NCI-H1048 (cell line): ENCODE measurements at regions not wholly inside any gene's neighbourhood (a gene's known extent, or its start where the extent isn't known, plus 50 kb on each side); places are given as distances from the start of the nearest gene placed in this dataset.
"Not testable (repeated sequence)": the region's sequence is repeated elsewhere in the genome, so short reads cannot be mapped to it uniquely, and the experiment has no call there.

Source experiments
- DNase-seq: peaks from one replicate; lab custom pipeline; 2025; lab: John Stamatoyannopoulos, UW

DNA sequence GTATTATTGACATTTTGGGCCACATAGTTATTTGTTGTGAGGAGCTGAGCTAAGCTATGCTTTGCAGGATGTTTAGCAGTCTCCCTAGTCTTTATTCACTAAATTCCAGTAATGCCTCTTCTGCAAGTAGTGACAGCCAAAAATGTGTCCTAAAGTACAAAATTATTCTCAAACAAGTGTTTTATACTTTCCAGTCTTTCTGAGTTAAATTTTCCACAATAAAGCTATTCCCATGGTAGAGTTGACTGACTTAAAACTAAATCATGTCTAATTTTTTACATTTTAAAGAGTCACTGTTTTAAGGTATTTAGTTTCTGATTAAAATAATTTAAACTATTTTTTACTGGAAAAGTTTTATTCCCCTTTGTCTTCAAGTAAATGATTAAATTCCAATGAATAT, 717.8 kb upstream of the HS3ST5 start:
- no peak for DNase-seq

DNA sequence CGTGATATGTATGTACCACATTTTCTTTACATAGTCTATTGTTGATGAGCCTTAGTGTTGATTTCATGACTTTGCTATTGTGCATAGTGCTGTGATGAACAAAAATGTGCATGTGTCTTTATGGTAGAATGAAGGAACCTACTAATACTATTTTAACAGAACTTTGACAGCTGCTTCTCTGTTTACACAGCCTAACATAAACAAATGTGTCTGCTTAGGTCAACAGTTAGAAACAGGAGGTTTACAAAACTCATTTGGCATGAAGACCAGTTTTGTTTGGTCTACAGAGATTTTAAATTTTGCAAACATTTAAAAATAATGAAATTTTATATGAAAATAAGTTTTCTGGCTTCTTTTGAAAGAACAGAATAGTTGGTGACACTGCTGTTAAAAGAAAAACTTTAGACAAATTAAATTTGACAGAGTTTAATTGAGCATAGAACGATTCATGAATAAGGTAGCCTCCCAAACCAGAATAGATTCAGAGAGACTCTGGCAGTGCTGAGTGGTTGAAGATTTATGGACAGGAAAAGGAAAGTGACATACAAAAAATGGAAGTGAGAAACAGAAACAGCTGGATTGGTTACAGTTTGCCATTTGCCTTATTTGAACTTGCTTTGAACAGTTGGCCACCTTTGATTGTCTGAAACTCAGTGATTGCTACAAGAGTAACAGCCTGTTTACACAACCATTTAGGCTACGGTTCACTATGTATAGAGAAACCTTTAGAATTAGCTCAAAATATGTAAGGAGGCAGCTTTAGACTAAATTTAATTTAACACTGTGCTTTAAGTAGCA, 715.8 kb upstream of the HS3ST5 start:
- DNase-seq, result no peak

DNA sequence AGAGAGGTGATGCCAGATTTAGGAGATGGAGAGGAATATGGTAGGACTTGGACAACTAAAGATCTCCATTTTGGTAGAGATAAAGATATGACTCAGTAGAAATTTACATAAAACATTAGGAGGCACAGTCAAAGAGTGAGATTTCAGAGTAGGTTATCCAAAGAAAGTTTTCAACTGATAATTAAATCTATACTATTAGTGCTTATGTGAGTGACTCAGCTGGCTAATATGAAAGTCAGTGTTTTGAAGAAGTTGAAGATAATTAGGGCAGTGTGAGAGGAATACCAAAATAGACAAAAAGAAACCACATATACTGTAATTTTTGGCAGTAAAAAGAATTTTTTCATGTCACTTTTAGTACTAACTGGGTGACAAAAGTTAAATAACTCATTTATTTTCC, 712.8 kb upstream of the HS3ST5 start:
- no peak for DNase-seq

DNA sequence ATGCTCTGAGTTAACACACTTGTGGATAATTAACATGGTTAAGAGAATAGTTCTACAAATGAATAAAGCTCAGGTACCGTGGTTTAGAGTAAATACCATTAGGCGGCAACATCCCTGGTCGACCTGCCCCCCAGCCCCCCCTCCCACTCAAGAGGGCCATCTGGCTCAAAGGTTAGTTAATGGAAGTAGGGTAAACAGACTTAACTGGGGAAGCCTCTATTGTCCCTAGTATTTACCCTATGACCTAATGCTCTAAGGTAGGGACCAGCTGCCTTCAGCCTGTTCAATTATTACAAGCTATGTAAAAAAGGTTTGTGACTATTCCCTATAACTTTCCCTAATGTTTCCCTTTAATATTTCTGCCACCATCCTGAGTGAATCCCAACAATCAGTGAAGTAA, 711.4 kb upstream of the HS3ST5 start:
- DNase-seq, result not testable (repeated sequence)

DNA sequence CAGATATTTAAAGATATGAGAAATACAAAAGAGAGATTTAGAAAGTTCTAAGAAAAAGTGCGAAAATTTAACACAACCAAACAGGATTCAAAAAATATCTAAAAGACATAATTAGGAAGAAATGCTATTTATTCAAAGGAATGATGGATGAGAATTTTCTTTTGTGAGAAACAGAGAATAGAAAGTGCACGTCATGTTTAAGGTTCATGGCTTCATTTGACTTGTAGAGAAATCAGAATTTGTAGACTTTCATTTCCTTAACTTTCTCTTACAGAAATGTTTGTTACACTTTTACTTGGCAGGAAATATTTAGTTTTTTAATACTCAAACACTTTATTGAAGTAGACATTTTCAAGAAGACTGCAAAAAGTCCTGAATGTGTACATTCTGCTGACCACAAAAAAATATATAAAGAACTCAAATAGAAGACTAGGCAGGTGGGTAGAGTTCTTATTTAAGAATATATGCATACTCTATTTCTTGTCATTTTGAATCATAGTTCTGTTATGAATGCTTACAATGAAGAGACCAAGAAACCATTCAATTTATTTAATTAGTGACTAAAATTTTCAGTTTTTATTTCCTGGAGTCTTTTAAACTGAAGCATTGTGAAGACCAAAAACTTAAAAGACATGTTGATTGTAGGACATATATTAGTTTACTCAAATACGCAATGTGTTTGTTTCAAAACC, 710.5 kb upstream of the HS3ST5 start:
- no peak for DNase-seq

DNA sequence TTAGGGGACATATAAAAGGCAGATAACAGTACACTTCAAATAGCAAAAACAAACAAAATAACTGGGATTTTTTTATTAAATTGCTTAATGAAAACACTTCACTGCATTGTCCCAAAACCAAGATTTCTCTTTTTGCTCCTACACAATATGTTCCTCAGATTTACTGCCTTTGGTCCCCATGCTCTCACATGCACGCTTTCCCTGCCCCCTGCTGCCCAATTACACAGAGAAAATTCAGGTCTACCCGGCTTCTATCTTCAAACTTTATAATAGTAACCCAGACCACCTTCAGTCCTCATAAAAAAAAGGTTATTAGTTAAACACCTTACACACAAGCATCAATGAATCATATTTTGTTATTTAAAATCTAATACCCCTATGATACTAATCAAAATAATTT, 673.8 kb upstream of the HS3ST5 start:
- DNase-seq, result no peak

DNA sequence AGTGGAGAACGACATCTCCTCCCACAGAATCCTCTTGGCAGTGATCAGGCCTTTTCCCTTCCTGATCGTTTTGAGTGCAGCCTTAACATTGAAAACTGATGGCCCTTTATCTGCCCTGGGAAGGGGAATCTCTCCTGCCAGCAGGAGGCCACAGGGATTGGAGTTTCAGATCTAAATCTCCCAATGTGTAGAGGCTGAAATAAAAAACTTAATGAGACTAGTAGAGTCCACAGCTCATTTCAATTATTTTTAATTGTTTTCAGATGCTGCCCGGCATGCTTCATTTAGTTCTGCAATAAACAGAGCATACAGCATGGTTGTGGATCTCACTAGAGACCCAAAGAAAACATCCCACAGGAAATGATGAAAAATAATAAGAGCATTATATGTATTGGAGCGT, 662.2 kb upstream of the HS3ST5 start:
- DNase-seq, result no peak

DNA sequence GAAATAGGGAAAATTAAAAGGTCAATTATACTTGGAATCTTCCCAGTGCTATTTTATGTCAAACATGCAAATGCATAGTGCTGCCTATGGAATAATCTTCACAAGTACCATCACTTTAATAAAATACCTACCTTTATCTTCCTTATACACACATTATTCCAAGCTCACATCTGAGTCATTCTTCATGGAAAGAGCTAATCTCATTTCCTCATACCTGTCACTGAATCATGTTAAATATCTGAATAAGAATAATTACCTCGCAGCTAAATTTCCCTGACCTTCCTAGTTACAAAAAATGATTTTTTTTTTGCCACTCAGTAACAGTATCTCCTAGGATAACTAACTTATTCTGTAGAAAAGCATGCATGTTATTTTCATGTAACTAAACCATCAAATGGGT, 661.4 kb upstream of the HS3ST5 start:
- no peak for DNase-seq

DNA sequence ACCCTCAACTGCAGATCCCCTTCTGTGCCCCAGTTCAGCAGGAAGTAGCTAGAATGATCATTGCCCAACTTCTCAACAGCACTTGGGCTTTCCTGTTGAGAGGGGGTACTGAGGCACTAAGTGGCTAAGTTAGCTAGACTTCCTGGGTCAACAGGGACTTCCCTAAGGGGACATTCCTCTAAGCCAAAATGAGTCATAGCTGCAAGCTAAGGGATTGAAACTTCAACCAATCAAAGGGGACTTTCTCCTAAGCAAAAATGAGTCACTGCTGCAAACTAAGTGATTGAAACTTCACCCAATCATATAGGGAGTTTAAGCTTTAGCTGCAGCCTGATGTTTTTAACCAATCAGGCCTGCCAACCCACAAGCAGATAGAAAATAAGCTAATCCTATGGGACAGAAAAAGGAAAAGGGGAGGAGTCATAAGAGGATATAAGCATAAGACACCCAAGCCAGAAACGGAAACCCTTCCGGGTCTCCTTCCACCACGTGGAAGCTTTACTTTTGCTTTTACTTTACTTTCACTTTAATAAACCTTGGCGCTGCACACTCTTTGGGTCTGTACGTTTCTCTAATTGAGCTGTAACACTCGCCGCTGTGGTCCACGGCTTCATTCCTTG, 659.0 kb upstream of the HS3ST5 start:
- no peak for DNase-seq

DNA sequence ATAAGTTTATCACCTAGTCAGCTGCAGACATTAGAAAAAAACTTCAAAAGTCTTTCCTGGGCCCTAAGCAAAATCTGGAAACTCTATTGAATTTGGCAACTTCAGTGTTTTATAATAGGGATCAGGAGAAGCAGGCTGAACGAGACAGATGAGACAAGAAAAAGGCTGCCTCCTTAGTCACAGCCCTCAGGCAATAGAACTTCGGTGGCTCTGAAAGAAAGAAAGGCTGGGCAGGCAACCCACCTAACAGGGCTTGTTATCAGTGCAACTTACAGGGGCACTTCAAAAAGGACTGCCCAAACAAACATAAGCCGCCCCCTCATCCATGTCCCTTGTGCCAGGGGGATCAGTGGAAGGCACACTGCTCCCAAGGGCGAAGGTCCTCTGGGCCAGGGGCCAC, 657.9 kb upstream of the HS3ST5 start:
- no peak for DNase-seq

DNA sequence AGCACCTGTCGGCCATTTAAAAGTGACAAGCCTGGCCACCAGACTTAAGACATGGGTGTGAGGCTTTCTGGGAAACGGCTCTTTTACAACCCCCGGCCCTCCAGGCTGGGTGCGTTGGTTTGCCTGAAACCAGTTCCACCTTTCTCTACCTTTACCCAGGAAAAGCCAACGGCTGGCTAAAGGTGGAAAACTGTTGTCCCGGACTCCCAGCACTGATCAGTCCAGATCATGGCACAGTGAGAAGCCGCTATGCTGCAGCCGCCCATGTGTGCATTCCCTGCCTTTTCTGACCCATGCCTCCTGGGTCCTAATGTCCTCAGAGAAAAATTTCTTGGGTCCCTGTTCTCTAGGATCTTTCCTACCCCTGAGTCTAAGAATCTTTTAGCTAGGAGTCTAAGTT, 655.7 kb upstream of the HS3ST5 start:
- DNase-seq, result no peak

DNA sequence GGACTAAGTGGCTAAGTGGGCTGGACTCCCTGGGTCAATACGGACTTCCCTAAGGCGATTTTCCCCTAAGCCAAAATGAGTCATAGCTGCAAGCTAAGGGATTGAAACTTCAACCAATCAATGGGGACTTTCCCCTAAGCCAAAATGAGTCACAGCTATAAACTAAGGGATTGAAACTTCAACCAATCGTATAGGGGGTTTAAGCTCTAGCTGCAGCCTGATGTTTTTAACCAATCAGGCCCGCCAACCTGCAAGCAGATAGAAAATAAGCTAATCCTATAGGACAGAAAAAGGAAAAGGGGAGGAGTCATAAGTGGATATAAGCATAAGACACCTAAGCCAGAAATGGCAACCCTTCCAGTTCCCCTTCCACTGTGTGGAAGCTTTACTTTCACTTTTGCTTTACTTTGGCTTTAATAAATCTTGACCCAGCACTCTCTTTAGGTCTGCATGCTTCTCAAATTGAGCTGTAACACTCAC, 655.0 kb upstream of the HS3ST5 start:
- no peak for DNase-seq

DNA sequence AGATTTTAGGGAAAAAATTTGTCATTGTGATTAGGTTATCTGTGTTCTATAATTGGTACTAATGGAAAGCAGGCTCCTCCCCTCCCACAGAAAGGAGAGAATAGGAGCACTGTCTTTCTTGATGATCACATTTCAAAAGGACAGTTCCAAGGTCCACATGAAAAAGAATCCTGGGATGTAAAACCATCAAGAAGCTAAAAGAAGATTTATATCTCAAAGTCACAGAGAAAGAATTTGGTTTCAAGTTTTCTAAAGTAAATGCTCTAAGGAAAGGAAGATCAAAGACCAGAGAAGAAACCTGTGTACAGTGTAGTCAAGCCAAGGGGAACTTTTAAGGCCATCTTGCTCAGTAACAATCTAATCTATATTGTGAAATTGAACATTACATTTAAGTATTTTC, 652.7 kb upstream of the HS3ST5 start:
- DNase-seq, result no peak

DNA sequence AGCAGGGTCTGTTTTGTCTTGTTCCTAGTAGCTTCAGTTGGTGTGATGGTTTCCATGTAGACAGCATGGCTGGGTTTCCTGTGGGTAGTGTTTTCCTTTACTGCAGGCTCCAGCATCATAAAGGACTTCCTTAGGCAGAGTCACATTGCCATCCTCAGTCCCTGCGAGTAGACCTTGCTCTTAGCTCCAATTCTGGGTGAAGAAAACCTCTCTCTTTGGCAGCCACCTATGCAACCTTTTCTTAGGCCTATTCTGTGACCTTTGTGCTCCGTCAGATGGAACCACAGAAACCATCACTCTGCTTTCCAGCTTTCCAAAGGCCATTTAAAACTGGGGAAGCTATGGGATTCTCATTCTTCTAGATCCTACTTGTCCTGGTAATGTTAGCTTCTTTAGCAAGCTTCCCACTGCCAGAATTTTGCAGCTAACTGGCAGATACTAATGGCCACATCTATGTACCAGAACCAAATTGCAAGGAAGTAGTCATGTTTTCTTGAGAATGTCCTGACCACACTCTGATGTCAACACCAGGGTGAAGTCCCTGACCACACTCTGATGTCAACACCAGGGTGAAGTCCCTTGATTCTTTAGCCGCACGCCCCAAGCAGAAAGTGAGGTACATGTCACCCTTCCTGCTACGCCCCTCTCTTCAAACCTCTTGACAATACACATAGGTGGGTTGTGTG, 646.6 kb upstream of the HS3ST5 start:
- no peak for DNase-seq

DNA sequence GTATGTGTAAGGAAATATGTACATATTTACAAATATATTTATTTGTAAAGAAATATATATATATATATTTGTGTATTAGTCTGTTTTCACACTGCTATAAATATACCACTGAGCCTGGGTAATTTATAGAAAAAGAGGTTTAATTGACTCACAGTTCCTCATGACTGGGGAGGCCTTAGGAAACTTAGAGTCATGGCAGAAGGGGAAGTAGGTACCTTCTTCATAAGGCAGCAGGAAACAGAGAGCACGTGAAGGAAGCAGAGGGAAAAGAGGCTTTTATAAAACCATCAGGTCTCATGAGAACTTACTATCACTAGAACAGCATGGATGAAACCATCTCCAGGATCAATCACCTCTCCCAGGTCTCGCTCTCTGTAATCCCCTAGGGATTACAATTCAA, 644.5 kb upstream of the HS3ST5 start:
- no peak for DNase-seq

DNA sequence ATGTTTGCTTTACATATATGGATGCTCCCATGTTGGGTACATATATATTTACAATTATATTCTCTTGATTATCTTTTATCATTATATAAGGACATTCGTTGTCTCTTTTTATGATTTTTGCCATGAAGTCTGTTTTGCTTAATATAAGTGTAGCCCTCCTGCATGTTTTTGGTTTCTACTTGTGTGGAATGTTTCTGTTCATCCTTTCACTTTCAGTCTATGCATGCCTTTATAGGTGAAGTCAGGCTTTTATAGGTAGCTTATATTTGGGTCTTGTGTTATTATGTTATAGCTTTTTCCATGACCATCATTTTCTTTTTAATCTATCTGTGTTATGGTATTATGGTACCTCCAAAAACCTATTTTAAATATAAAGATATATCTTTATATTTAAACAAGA, 612.5 kb upstream of the HS3ST5 start:
- no peak for DNase-seq

DNA sequence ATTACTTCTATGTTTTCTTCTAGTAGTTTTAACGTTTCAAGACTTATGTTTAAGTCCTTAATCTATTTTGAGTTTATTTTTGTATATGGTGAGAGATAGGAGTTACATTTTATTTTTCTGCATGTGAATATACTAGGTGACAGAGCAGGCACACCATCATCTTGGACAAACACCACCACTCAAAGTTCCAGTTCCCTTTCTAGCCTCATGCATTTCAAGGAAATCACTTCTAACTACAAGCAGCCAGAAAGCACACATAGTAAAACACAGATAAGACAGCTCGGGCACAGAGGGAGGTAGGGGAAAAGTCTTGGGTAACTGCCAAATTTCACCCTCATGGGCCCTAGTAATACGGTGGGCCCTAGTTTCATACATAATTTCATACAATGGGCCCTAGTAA, 609.4 kb upstream of the HS3ST5 start:
- no peak for DNase-seq

DNA sequence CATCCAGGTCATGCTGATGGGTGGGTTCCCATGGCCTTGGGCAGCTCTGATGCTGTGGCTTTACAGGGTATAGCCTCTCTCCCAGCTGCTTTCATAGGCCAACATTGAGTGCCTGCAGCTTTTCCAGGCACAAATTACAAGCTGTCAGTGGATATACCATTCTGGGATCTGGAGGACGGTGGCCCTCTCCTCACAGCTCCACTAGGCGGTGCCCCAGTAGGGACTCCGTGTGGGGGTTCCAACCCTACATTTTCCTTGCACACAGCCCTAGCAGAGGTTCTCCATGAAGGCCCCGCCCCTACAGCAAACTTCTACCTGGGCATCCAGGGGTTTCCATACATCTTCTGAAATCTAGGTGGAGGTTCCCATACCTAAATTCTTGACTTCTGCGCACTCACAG, 602.6 kb upstream of the HS3ST5 start:
- no peak for DNase-seq

DNA sequence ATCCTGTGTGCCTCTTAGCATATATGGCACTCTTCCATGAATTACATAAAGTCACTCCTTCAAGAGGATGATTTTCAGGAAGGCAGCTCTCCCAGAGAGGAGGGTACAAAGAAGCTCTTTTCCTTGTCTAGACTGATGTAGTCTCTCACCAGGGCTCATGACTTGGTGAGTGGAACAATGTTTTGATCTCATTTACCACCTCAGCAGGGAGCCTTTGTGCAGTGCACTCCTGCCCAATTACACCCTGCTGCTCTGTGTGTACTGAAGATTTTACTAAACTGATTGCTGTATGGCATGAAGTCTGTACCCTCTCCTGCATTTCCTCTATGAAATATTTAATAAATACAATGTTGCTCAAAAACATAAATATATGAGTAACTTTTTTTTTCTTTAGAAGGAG, 598.3 kb upstream of the HS3ST5 start:
- DNase-seq, result no peak

DNA sequence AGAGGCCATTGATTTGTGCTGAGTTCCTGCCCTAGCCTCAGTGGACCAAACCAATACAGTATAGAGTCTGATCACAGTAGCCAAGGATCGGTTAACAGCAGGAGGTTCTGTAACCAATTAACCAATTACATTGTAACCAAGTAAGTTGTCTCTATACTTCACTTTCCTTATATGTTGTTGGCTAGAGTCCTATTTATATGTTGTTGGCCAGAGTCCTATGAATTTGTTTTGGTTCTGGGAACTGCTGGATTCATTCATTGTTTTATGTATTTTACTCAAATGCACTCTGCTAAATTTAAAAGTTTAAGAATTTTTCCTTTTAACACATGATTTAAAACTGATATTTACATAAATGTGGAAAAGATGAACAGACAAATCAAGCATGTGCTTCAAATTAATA, 597.4 kb upstream of the HS3ST5 start:
- DNase-seq, result no peak

DNA sequence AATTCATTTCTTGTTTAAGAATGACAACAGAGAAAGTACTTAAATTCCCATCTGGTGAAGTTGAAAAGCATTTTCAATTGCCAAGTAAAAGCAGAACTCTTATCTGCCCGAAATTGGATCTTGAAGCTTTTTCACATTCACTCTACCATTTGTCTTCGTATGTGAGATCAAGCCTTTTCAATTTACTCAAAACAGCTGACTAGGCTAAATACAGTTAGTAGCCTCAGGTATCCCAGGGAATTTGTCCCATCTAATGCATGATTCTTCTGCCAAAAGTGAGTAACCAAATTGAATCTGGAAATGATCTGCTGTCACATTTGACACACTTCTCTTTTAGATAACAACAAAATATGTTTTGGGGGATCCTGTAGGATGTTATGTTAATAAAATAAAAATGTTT, 596.8 kb upstream of the HS3ST5 start:
- DNase-seq, result no peak

DNA sequence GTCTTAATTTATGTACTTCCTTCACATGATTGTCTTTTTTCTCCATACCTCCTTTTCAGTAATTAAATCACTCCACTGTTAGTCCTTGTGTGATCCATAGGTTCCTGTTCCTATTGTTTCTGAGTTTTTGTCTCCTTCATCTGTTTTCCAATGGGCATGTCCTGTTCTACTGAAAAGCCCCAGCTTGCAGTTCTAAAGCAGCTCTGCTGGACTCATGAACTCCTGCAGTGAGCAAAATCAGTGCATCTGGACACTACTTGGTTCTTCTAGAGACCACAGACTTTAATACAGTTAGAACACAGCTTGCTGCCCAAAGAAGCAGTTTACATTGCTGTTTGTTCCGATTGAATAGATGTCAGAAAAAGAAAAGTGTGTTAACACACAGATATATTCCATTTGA, 593.3 kb upstream of the HS3ST5 start:
- DNase-seq, result no peak

DNA sequence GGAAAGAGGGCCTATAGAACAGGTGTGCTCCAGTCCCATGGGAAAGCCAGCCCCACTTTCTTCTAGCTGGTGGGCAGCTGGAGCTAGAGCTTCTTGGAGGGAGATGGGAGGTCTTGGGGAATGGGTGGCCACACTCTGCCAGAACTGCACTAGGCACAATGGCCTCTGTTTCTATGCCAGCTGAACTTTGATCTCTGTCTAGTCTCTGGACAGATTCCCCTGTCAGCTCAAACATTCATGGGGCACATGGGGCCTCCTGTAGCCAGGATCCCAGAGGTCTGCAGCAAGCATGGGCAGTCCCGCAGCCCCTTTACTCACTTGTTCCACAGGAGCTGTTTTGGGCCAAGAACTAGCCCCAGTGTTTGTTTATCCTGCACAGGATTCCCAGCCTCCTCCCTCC, 591.3 kb upstream of the HS3ST5 start:
- DNase-seq, result no peak
